HEK293 (cell line): ENCODE measurements at regions not wholly inside any gene's neighbourhood (a gene's known extent, or its start where the extent isn't known, plus 50 kb on each side); places are given as distances from the start of the nearest gene placed in this dataset.

Experiments used
- ZBTB1 ChIP-seq: fragments of 450-650 bp; formaldehyde crosslinking; IDR thresholded peaks from 2 replicates; pipeline ENCODE4 v1.5.1; 2016; ENCODE audit warnings: missing biosample characterization, missing genetic modification characterization
- ZNF133 ChIP-seq: fragments of 450-650 bp; formaldehyde crosslinking; IDR thresholded peaks from 2 replicates; pipeline ENCODE4 v1.5.1; 2016; ENCODE audit warnings: missing biosample characterization, missing genetic modification characterization
- ZNF211 ChIP-seq: fragments of 450-650 bp; formaldehyde crosslinking; IDR thresholded peaks from 2 replicates; pipeline ENCODE4 v1.5.1; 2016; ENCODE audit warnings: low read depth, missing biosample characterization, missing genetic modification characterization
- ZNF391 ChIP-seq: fragments of 450-650 bp; formaldehyde crosslinking; IDR thresholded peaks from 2 replicates; pipeline ENCODE4 v1.5.1; 2016; ENCODE audit warnings: low read depth, missing biosample characterization, missing genetic modification characterization, borderline replicate concordance
- ZNF530 ChIP-seq: fragments of 450-650 bp; formaldehyde crosslinking; IDR thresholded peaks from 2 replicates; pipeline ENCODE4 v1.5.1; 2016; ENCODE audit warnings: low read depth, missing biosample characterization, missing genetic modification characterization
- ZNF549 ChIP-seq: fragments of 450-650 bp; IDR thresholded peaks from 2 replicates; pipeline ENCODE4 v1.5.1; 2018; ENCODE audit warnings: missing biosample characterization, missing genetic modification characterization, mild to moderate bottlenecking, inconsistent platforms, moderate library complexity
- ZNF624 ChIP-seq: fragments of 450-650 bp; formaldehyde crosslinking; IDR thresholded peaks from 2 replicates; pipeline ENCODE4 v1.5.1; 2017; ENCODE audit warnings: missing biosample characterization, missing genetic modification characterization
- ZNF629 ChIP-seq: fragments of 450-650 bp; formaldehyde crosslinking; IDR thresholded peaks from 2 replicates; pipeline ENCODE4 v1.5.1; 2017; ENCODE audit warnings: missing biosample characterization, missing genetic modification characterization
- TF ChIP-seq, protein P1 (sequence below): fragments of 450-650 bp; formaldehyde crosslinking; IDR thresholded peaks from 2 replicates; pipeline ENCODE4 v1.5.1; 2016; ENCODE audit warnings: missing biosample characterization, missing genetic modification characterization
- TF ChIP-seq, protein P2 (sequence below): fragments of 450-650 bp; formaldehyde crosslinking; IDR thresholded peaks from 2 replicates; pipeline ENCODE4 v1.5.1; 2016; ENCODE audit warnings: missing biosample characterization, missing genetic modification characterization, low read depth
- TF ChIP-seq, protein P3 (sequence below): fragments of 450-650 bp; formaldehyde crosslinking; optimal IDR thresholded peaks from 2 replicates; pipeline ENCODE3; 2016; ENCODE audit warnings: missing biosample characterization, mild to moderate bottlenecking, missing genetic modification characterization

DNA sequence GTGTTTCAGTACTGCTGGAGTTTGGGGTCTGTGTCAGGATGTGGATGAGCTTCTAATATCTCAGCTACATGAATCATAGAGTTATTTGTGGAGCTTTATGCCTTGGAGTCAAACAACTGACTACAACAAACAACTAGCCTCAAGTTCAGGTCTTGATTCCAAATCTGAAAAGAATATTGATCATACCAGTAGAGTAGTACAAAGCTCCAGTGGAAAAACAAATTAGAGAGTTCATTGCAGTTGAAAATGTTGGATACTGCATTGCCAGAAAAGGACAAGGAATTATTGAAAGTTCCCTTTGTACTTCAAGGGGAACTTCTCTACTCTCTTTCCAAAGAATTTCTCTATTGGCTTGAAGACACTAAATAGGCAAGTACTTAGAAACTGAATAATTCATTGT is 117.6 kb upstream of the CTTNBP2 start:
- no peak for TF ChIP-seq ZBTB1 (tag by site-specific recombination)
- TF ChIP-seq ZNF211 (tag by site-specific recombination), result no peak
- TF ChIP-seq, protein P1, sequence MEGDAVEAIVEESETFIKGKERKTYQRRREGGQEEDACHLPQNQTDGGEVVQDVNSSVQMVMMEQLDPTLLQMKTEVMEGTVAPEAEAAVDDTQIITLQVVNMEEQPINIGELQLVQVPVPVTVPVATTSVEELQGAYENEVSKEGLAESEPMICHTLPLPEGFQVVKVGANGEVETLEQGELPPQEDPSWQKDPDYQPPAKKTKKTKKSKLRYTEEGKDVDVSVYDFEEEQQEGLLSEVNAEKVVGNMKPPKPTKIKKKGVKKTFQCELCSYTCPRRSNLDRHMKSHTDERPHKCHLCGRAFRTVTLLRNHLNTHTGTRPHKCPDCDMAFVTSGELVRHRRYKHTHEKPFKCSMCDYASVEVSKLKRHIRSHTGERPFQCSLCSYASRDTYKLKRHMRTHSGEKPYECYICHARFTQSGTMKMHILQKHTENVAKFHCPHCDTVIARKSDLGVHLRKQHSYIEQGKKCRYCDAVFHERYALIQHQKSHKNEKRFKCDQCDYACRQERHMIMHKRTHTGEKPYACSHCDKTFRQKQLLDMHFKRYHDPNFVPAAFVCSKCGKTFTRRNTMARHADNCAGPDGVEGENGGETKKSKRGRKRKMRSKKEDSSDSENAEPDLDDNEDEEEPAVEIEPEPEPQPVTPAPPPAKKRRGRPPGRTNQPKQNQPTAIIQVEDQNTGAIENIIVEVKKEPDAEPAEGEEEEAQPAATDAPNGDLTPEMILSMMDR (tag by site-specific recombination), result no peak
- TF ChIP-seq, protein P2, sequence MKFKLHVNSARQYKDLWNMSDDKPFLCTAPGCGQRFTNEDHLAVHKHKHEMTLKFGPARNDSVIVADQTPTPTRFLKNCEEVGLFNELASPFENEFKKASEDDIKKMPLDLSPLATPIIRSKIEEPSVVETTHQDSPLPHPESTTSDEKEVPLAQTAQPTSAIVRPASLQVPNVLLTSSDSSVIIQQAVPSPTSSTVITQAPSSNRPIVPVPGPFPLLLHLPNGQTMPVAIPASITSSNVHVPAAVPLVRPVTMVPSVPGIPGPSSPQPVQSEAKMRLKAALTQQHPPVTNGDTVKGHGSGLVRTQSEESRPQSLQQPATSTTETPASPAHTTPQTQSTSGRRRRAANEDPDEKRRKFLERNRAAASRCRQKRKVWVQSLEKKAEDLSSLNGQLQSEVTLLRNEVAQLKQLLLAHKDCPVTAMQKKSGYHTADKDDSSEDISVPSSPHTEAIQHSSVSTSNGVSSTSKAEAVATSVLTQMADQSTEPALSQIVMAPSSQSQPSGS, result no peak
- no peak for TF ChIP-seq ZNF530 (tag by site-specific recombination)
- no peak for TF ChIP-seq ZNF391 (tag by site-specific recombination)
- TF ChIP-seq ZNF133 (tag by site-specific recombination), result no peak
- no peak for TF ChIP-seq ZNF624
- TF ChIP-seq ZNF629 (tag by site-specific recombination), result no peak
- TF ChIP-seq, protein P3, sequence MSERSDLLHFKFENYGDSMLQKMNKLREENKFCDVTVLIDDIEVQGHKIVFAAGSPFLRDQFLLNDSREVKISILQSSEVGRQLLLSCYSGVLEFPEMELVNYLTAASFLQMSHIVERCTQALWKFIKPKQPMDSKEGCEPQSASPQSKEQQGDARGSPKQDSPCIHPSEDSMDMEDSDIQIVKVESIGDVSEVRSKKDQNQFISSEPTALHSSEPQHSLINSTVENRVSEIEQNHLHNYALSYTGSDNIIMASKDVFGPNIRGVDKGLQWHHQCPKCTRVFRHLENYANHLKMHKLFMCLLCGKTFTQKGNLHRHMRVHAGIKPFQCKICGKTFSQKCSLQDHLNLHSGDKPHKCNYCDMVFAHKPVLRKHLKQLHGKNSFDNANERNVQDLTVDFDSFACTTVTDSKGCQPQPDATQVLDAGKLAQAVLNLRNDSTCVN (tag by site-specific recombination), result no peak
- no peak for TF ChIP-seq ZNF549 (tag by site-specific recombination)
